ENCODE measurements at regions not wholly inside any gene's neighbourhood (a gene's known extent, or its start where the extent isn't known, plus 50 kb on each side); places are given as distances from the start of the nearest gene placed in this dataset.

DNA sequence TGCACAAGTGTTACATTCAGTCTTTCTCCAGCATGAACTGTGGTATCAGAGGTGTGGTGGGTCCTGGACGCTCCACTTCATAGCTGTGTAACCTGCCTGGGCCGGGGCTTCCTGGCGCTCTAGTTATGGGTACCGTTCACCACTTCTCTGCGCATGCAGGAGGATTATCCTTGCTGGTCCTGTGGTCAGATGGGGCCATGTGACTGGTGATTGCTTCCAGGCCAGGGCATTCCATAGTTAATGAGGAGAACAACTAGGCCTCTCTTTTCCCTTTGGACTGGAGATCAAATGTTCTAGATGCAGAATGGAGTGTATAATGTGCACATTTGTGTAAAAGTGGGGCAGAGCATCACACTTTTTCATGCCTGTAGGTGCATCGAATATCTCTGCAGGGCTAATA is 444.0 kb downstream of the AACS start:
- no peak overlapping the region for H3K27ac ChIP-seq (ENCODE audit: low read depth, low read length)
- WGBS (ENCODE audit: insufficient coverage): 91% methylated on average over 5 of the region's 6 CpGs
- H3K4me1 ChIP-seq (ENCODE audit: control insufficient read depth, insufficient read depth, low read length): peaks cover 8% of the 10 kb centered on the region
- no peaks in the 10 kb centered on the region for H3K9me3 ChIP-seq (ENCODE audit: control insufficient read depth, insufficient read depth, low read length)
- no peaks in the 10 kb centered on the region for H3K27me3 ChIP-seq (ENCODE audit: control insufficient read depth, insufficient read depth, low read length)
- no peak overlapping the region for H3K4me3 ChIP-seq (ENCODE audit: low read depth, low read length)
- no peak for DNase-seq (ENCODE audit: low read depth in 4 of 6, low spot score in 6 of 6)
- H3K36me3 ChIP-seq (ENCODE audit: control insufficient read depth, insufficient read depth, low read length): no peaks in the 10 kb centered on the region

DNA sequence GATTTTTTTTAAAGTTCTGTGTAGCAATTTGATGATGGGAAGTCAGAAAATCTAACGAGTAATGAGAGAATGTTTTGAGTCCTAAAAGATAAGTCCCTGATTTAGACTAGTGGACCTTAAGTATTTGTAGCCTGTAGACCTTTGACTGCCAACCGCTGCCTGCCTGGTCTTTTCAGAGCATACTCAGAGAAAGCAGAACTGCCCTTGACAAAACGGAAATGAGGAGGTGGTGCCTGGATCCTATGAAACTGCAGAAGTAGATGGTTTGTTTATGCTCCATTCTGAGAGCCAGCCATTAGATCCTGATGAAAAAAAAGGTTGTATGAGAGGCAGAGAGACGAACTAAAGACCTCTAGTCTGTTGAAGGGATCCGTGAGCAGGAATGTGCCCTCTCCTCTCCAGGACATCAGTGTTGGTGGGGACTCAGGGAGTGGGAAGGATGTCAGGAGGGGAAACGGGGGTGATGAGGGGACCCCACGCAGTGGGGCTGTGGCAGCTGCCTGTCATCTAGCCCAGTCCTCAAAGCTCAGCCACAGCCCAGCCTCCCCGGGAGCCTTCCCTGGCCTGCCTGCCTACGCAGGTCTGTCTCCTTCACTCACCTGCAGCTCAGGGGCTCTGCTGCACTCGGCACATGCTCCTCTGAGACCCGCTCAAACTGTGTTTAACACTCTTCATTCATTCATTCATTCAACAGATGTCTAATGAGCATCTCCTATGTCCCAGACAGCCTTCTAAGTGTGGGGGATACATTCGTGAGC is 447.5 kb downstream of the AACS start:
- peaks cover 8% of the 10 kb centered on the region for H3K4me1 ChIP-seq (ENCODE audit: control insufficient read depth, insufficient read depth, low read length)
- H3K9me3 ChIP-seq (ENCODE audit: control insufficient read depth, insufficient read depth, low read length): no peaks in the 10 kb centered on the region
- no peak overlapping the region for H3K27ac ChIP-seq (ENCODE audit: low read depth, low read length)
- H3K36me3 ChIP-seq (ENCODE audit: control insufficient read depth, insufficient read depth, low read length): no peaks in the 10 kb centered on the region
- DNase-seq (ENCODE audit: low read depth in 4 of 6, low spot score in 6 of 6): no peak
- no peak overlapping the region for H3K4me3 ChIP-seq (ENCODE audit: low read depth, low read length)
- H3K27me3 ChIP-seq (ENCODE audit: control insufficient read depth, insufficient read depth, low read length): no peaks in the 10 kb centered on the region
- whole genome bisulfite sequencing (ENCODE audit: insufficient coverage): 72% methylated on average over 8 of the region's 12 CpGs

DNA sequence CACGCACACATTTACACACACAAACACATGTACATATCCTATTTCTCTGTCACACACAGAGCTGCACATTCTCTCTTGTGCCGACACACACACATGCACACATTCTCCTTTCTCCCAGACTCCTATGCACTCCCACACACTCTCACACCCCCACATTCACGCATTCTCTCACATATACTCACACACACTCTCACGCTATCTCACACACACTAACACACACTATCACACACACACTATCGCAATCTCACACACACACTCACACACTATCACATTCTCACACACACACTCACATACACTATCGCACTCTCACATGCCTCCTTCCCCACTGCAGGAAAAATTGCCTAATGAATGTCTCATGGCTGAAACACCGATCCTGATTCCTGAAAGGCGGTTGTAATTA is 450.7 kb downstream of the AACS start:
- peaks cover 8% of the 10 kb centered on the region for H3K4me1 ChIP-seq (ENCODE audit: control insufficient read depth, insufficient read depth, low read length)
- no peak overlapping the region for H3K27ac ChIP-seq (ENCODE audit: low read depth, low read length)
- H3K36me3 ChIP-seq (ENCODE audit: control insufficient read depth, insufficient read depth, low read length): no peaks in the 10 kb centered on the region
- no peaks in the 10 kb centered on the region for H3K27me3 ChIP-seq (ENCODE audit: control insufficient read depth, insufficient read depth, low read length)
- WGBS (ENCODE audit: insufficient coverage): 76% methylated on average over 5 of the region's 8 CpGs
- DNase-seq (ENCODE audit: low read depth in 4 of 6, low spot score in 6 of 6): no peak
- H3K4me3 ChIP-seq (ENCODE audit: low read depth, low read length): no peak overlapping the region
- no peaks in the 10 kb centered on the region for H3K9me3 ChIP-seq (ENCODE audit: control insufficient read depth, insufficient read depth, low read length)

DNA sequence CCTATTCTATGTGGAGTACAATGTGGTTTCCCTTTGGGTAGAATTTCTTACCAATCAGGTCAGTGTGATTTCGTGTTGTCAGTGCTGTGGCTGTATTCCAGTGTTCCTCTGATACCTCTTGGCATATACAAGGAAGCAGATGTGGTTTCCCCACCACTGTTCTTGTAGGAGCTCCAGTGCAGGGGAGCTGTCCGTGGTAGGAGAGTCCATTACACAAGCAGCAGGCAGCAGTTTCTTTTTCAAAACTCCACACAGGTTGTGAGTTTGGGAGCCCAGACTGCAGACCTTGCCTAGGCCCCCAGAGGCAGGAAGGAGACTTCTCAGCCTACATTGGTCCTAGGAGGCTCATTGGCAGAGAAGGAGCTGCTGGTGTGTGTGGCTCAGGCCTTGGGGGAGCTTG is 452.8 kb downstream of the AACS start:
- Histone ChIP-seq H3K36me3 (ENCODE audit: control insufficient read depth, insufficient read depth, low read length) (no peaks in the 10 kb centered on the region), H3K4me1 (ENCODE audit: control insufficient read depth, insufficient read depth, low read length) (peaks cover 4% of the 10 kb centered on the region), H3K4me3 (ENCODE audit: low read depth, low read length) (no peak overlapping the region), H3K27ac (ENCODE audit: low read depth, low read length) (no peak overlapping the region), H3K27me3 (ENCODE audit: control insufficient read depth, insufficient read depth, low read length) (no peaks in the 10 kb centered on the region), H3K9me3 (ENCODE audit: control insufficient read depth, insufficient read depth, low read length) (peaks cover 5% of the 10 kb centered on the region)
- 75% methylated on average over 1 of the region's 2 CpGs for WGBS (ENCODE audit: insufficient coverage)
- peak in 1 of 6 donors; percentile 38 for DNase-seq (ENCODE audit: low read depth in 4 of 6, low spot score in 6 of 6)

DNA sequence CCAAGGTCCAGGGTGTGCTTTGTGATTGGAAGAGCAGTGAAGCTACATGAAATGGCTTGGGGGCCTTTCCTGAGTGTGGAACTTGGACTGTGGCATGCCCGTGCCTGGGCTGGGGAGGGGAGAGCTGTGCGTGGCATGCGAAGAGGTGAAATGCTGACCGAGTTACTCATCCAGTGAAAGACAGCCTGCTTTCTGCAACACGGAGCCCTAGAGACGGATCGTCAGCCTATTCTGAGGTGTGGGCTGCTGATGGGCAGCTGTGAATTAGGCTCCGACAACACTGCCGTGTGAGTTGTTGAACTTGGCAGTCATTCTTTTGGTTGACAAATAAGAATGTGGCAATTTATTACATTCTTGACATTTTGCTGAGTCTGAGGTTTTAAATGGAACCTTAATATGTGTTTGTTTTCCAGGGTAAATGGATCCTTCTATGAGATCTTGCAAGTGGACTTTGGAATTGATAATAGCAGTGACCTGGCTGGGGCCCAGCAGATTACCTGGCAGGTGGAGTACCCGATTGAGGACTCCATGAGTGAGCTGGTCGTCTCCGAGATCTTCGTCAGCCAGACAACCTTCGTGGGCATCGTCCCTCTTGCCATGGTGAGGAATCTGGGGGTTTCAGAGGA is 453.9 kb downstream of the AACS start:
- Histone ChIP-seq H3K27ac (ENCODE audit: low read depth, low read length) (no peak overlapping the region), H3K4me3 (ENCODE audit: low read depth, low read length) (no peak overlapping the region), H3K4me1 (ENCODE audit: control insufficient read depth, insufficient read depth, low read length) (peaks cover 4% of the 10 kb centered on the region), H3K27me3 (ENCODE audit: control insufficient read depth, insufficient read depth, low read length) (no peaks in the 10 kb centered on the region), H3K9me3 (ENCODE audit: control insufficient read depth, insufficient read depth, low read length) (peaks cover 5% of the 10 kb centered on the region), H3K36me3 (ENCODE audit: control insufficient read depth, insufficient read depth, low read length) (no peaks in the 10 kb centered on the region)
- WGBS (ENCODE audit: insufficient coverage): 84% methylated on average over 13 of the region's 15 CpGs
- no peak for DNase-seq (ENCODE audit: low read depth in 4 of 6, low spot score in 6 of 6)

DNA sequence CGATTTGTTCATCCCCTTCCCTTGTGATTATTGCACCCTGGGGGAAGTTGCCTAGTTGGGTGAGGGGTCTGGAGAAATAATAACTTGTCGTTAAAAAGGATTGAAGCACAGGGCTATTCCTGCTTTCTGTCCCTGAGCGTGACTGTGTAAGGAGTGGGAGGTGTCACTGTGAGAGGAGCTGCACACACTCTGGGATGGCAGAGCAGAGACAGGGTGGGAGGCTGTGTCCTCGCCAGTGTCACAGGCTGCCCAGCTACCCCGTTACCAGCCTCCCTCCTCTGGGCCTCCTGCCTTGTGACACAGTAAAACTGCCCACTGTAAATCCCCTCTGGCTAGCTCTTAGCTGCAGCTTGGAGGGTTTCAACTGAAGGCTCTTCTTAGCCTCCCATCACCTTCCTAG is 460.6 kb downstream of the AACS start:
- no peak overlapping the region for H3K27ac ChIP-seq (ENCODE audit: low read depth, low read length)
- DNase-seq (ENCODE audit: low read depth in 4 of 6, low spot score in 6 of 6): no peak
- WGBS (ENCODE audit: insufficient coverage): 92% methylated on average over 4 of the region's 5 CpGs

DNA sequence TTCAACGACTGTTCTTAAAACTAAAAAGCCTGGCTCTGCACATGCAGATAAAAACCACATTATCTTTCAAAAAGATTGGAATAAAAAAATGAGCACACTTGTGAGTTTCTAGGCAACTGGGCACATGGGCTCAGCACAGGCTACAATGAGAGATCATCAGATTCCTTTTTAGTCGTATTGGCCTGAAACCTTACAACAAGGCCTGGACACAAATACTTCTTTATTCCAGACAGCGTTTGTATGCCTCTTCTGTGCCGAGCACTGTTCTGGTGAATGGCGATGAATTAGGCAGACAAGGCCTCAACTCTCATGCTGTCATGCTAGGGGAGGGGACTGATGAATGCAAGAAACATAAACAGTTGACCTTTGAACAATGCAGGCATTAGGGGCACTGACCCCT is 463.0 kb downstream of the AACS start:
- Histone ChIP-seq H3K4me3 (ENCODE audit: low read depth, low read length) (no peak overlapping the region), H3K27ac (ENCODE audit: low read depth, low read length) (peak overlapping the region; percentile 78), H3K9me3 (ENCODE audit: control insufficient read depth, insufficient read depth, low read length) (no peaks in the 10 kb centered on the region), H3K36me3 (ENCODE audit: control insufficient read depth, insufficient read depth, low read length) (no peaks in the 10 kb centered on the region), H3K4me1 (ENCODE audit: control insufficient read depth, insufficient read depth, low read length) (peaks cover 36% of the 10 kb centered on the region), H3K27me3 (ENCODE audit: control insufficient read depth, insufficient read depth, low read length) (peaks cover 2% of the 10 kb centered on the region)
- 66% methylated on average over 2 of the region's 5 CpGs for WGBS (ENCODE audit: insufficient coverage)
- peak in 3 of 6 donors; percentile 29 to 85 (median 69) for DNase-seq (ENCODE audit: low read depth in 4 of 6, low spot score in 6 of 6)

More for the DNA sequence above, 460.6 kb downstream of the AACS start:
- peaks cover 30% of the 10 kb centered on the region for H3K4me1 ChIP-seq (ENCODE audit: control insufficient read depth, insufficient read depth, low read length)
- peaks cover 5% of the 10 kb centered on the region for H3K9me3 ChIP-seq (ENCODE audit: control insufficient read depth, insufficient read depth, low read length)
- H3K36me3 ChIP-seq (ENCODE audit: control insufficient read depth, insufficient read depth, low read length): no peaks in the 10 kb centered on the region
- no peak overlapping the region for H3K4me3 ChIP-seq (ENCODE audit: low read depth, low read length)
- peaks cover 2% of the 10 kb centered on the region for H3K27me3 ChIP-seq (ENCODE audit: control insufficient read depth, insufficient read depth, low read length)

DNA sequence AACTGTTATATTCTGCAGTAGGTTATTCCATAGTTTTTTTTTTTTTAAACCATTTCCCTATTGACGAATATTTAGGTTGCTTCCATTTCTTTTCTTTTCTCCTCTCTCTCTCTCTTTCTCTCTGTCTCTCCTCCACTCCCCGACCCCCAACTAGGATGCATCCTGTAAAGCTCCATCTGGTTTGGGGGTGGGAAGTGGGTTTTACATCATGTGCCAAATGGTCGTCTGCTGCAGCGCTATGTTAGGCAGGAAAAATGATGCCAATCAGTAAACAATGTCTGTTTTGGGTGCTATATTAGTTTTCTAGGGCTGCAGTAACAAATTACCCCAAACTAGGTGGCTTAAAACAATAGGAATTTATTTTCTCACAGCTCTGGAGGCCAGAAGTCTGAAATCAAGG is 465.0 kb downstream of the AACS start:
- 79% methylated on average over 2 of the region's 4 CpGs for WGBS (ENCODE audit: insufficient coverage)
- H3K36me3 ChIP-seq (ENCODE audit: control insufficient read depth, insufficient read depth, low read length): no peaks in the 10 kb centered on the region
- no peak overlapping the region for H3K27ac ChIP-seq (ENCODE audit: low read depth, low read length)
- peaks cover 2% of the 10 kb centered on the region for H3K27me3 ChIP-seq (ENCODE audit: control insufficient read depth, insufficient read depth, low read length)
- peaks cover 41% of the 10 kb centered on the region for H3K4me1 ChIP-seq (ENCODE audit: control insufficient read depth, insufficient read depth, low read length)
- no peak overlapping the region for H3K4me3 ChIP-seq (ENCODE audit: low read depth, low read length)
- H3K9me3 ChIP-seq (ENCODE audit: control insufficient read depth, insufficient read depth, low read length): no peaks in the 10 kb centered on the region
- peak in 2 of 6 donors; percentile 75 to 87 for DNase-seq (ENCODE audit: low read depth in 4 of 6, low spot score in 6 of 6)

DNA sequence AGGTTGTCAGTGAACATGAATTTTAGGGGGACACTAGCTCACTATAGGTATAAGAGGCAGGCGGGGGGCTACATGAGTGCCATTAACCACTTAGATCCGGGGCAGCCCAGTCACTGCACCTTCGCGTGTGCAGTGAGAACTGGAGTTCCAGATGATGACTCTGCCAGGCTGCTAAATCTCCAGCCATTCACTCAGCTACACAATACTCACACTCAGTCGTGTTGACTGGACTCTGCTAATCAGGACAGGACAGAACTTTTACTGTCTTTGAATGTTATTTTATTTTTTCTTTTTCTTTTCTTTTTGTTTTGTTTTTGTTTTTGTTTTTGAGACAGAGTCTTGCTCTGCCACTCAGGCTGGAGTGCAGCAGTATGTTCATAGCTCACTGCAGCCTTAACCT is 465.6 kb downstream of the AACS start:
- Histone ChIP-seq H3K36me3 (ENCODE audit: control insufficient read depth, insufficient read depth, low read length) (no peaks in the 10 kb centered on the region), H3K4me3 (ENCODE audit: low read depth, low read length) (no peak overlapping the region), H3K27me3 (ENCODE audit: control insufficient read depth, insufficient read depth, low read length) (peaks cover 2% of the 10 kb centered on the region), H3K27ac (ENCODE audit: low read depth, low read length) (no peak overlapping the region), H3K4me1 (ENCODE audit: control insufficient read depth, insufficient read depth, low read length) (peaks cover 40% of the 10 kb centered on the region), H3K9me3 (ENCODE audit: control insufficient read depth, insufficient read depth, low read length) (no peaks in the 10 kb centered on the region)
- DNase-seq (ENCODE audit: low read depth in 4 of 6, low spot score in 6 of 6): no peak
- 65% methylated on average over 4 of the region's 5 CpGs for WGBS (ENCODE audit: insufficient coverage)

DNA sequence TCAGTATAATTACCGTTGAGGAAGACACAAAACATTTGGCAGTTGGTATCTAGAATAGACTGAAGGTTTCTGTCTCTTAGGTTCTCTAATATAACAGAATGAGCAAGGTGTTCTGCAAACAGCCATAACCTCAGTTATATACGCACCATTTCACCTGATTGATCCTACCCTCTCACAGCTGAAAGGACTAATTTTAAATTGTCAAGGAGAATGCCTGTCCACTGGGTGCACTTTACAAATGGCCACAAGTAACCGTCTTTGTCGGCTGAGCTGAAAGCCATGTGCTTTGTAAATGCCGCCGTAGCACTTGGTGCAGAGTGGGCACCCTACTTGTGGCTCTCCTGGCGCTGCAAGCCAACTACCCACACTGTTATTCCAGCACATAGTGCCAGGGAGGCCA is 466.3 kb downstream of the AACS start:
- H3K4me1 ChIP-seq (ENCODE audit: control insufficient read depth, insufficient read depth, low read length): peaks cover 39% of the 10 kb centered on the region
- DNase-seq (ENCODE audit: low read depth in 4 of 6, low spot score in 6 of 6): peak in 1 of 6 donors; percentile 51
- H3K36me3 ChIP-seq (ENCODE audit: control insufficient read depth, insufficient read depth, low read length): no peaks in the 10 kb centered on the region
- 84% methylated on average over 6 of the region's 7 CpGs for WGBS (ENCODE audit: insufficient coverage)
- no peak overlapping the region for H3K4me3 ChIP-seq (ENCODE audit: low read depth, low read length)
- H3K27me3 ChIP-seq (ENCODE audit: control insufficient read depth, insufficient read depth, low read length): peaks cover 2% of the 10 kb centered on the region
- no peak overlapping the region for H3K27ac ChIP-seq (ENCODE audit: low read depth, low read length)
- no peaks in the 10 kb centered on the region for H3K9me3 ChIP-seq (ENCODE audit: control insufficient read depth, insufficient read depth, low read length)

Measured in spinal cord (tissue), 9 donors.